WTC11 (cell line): ENCODE measurements at regions not wholly inside any gene's neighbourhood (a gene's known extent, or its start where the extent isn't known, plus 50 kb on each side); places are given as distances from the start of the nearest gene placed in this dataset.

Source experiments
- ATAC-seq: fragments of 200-7000 bp; cut with Tn5 transposase; 2 replicates; pipeline ENCODE4 v1.10.0; 2021; ENCODE audit warnings: mild to moderate bottlenecking, moderate library complexity
- CTCF ChIA-PET: fragments of 300-600 bp; sonication (Branson Sonifier 250); formaldehyde crosslinking; loops from one replicate; lab custom pipeline; 2021; ENCODE audit warnings: antibody characterized with exemption; lab: Charles Lee
- POLR2A ChIA-PET: fragments of 350-600 bp; sonication (Branson Sonifier 250); formaldehyde crosslinking; loops from one replicate; lab custom pipeline; 2021; ENCODE audit warnings: antibody characterized with exemption; lab: Charles Lee
- DNase-seq: peaks from one replicate; pipeline ENCODE4 v3.0.0; 2021; ENCODE audit warnings: low spot score
- H3K27ac Mint-ChIP-seq: 2 replicates; pipeline ENCODE4 v1.8.0; 2021; ENCODE audit warnings: mixed read lengths
- H3K27me3 Mint-ChIP-seq: 2 replicates; pipeline ENCODE4 v1.8.0; 2021; ENCODE audit warnings: low read depth, mild to moderate bottlenecking, moderate library complexity, mixed read lengths
- H3K36me3 Mint-ChIP-seq: 2 replicates; pipeline ENCODE4 v1.8.0; 2021; ENCODE audit warnings: mixed read lengths
- H3K4me1 Mint-ChIP-seq: 2 replicates; pipeline ENCODE4 v1.8.0; 2022; ENCODE audit warnings: mixed read lengths
- H3K4me3 Mint-ChIP-seq: 2 replicates; pipeline ENCODE4 v1.8.0; 2021; ENCODE audit warnings: mild to moderate bottlenecking, moderate library complexity, mixed read lengths
- H3K9me3 Mint-ChIP-seq: 2 replicates; pipeline ENCODE4 v1.8.0; 2021; ENCODE audit warnings: mixed read lengths
- EMX1 ChIP-seq: fragments of 250-450 bp; sonication (Bioruptor Pico); IDR thresholded peaks from 2 replicates; pipeline ENCODE4 v1.8.0; 2021; ENCODE audit warnings: mild to moderate bottlenecking
- ESRRA ChIP-seq: sonication (generic); formaldehyde crosslinking; IDR thresholded peaks from 2 replicates; pipeline ENCODE4 v1.8.1; 2022; ENCODE audit warnings: mild to moderate bottlenecking, missing genetic modification reagents, borderline replicate concordance
- GRHL2 ChIP-seq: fragments of 250-450 bp; sonication (Bioruptor Pico); IDR thresholded peaks from 2 replicates; pipeline ENCODE4 v1.8.0; 2022; ENCODE audit warnings: mild to moderate bottlenecking, moderate library complexity; ENCODE audit not compliant: insufficient replicate concordance, severe bottlenecking
- KAT7 ChIP-seq: sonication (generic); formaldehyde crosslinking; IDR thresholded peaks from 2 replicates; pipeline ENCODE4 v1.8.1; 2023; ENCODE audit warnings: missing genetic modification reagents, mild to moderate bottlenecking, borderline replicate concordance
- MYBL2 ChIP-seq: sonication (generic); formaldehyde crosslinking; IDR thresholded peaks from 2 replicates; pipeline ENCODE4 v1.8.1; 2023; ENCODE audit warnings: mild to moderate bottlenecking, moderate library complexity, missing genetic modification reagents
- NFATC4 ChIP-seq: fragments of 250-450 bp; sonication (Bioruptor Pico); IDR thresholded peaks from 2 replicates; pipeline ENCODE4 v1.9.0; 2021; ENCODE audit warnings: mild to moderate bottlenecking
- NFE2L1 ChIP-seq: sonication (generic); formaldehyde crosslinking; IDR thresholded peaks from 2 replicates; pipeline ENCODE4 v1.8.1; 2023; ENCODE audit warnings: missing genetic modification reagents
- RORB ChIP-seq: fragments of 250-450 bp; sonication (Bioruptor Pico); IDR thresholded peaks from 2 replicates; pipeline ENCODE4 v1.9.0; 2021; ENCODE audit warnings: mild to moderate bottlenecking
- SOX15 ChIP-seq: fragments of 250-450 bp; sonication (Bioruptor Pico); IDR thresholded peaks from 2 replicates; pipeline ENCODE4 v1.9.0; 2021; ENCODE audit warnings: mild to moderate bottlenecking
- SP1 ChIP-seq: sonication (generic); formaldehyde crosslinking; conservative IDR thresholded peaks from 2 replicates; pipeline ENCODE4 v1.8.1; 2022; ENCODE audit warnings: missing genetic modification reagents
- ZNF121 ChIP-seq: sonication (generic); formaldehyde crosslinking; IDR thresholded peaks from 2 replicates; pipeline ENCODE4 v1.8.0; 2023; ENCODE audit warnings: missing genetic modification reagents
- ZNF138 ChIP-seq: sonication (generic); formaldehyde crosslinking; conservative IDR thresholded peaks from 2 replicates; pipeline ENCODE4 v1.8.1; 2022; ENCODE audit warnings: mild to moderate bottlenecking, moderate library complexity, missing genetic modification reagents
- TF ChIP-seq, protein P1 (sequence below): fragments of 250-450 bp; sonication (Bioruptor Pico); IDR thresholded peaks from 2 replicates; pipeline ENCODE4 v2.1.2; 2022; ENCODE audit warnings: mild to moderate bottlenecking, moderate library complexity
- TF ChIP-seq, protein P2 (sequence below): fragments of 250-450 bp; sonication (Bioruptor Pico); conservative IDR thresholded peaks from 2 replicates; pipeline ENCODE4 v1.9.0; 2021; ENCODE audit warnings: mild to moderate bottlenecking
- TF ChIP-seq, protein P3 (sequence below): sonication (generic); formaldehyde crosslinking; IDR thresholded peaks from 2 replicates; pipeline ENCODE4 v1.8.0; 2023; ENCODE audit warnings: missing genetic modification reagents
- TF ChIP-seq, protein P4 (sequence below): sonication (generic); formaldehyde crosslinking; IDR thresholded peaks from 2 replicates; pipeline ENCODE4 v1.8.1; 2022; ENCODE audit warnings: mild to moderate bottlenecking, moderate library complexity, missing genetic modification reagents
- TF ChIP-seq, protein P5 (sequence below): fragments of 250-450 bp; sonication (Bioruptor Pico); IDR thresholded peaks from 2 replicates; pipeline ENCODE4 v1.9.0; 2021; ENCODE audit warnings: mild to moderate bottlenecking, borderline replicate concordance
- TF ChIP-seq, protein P6 (sequence below): sonication (generic); formaldehyde crosslinking; IDR thresholded peaks from 2 replicates; pipeline ENCODE4 v1.8.1; 2023; ENCODE audit warnings: mild to moderate bottlenecking, missing genetic modification reagents, moderate library complexity

DNA sequence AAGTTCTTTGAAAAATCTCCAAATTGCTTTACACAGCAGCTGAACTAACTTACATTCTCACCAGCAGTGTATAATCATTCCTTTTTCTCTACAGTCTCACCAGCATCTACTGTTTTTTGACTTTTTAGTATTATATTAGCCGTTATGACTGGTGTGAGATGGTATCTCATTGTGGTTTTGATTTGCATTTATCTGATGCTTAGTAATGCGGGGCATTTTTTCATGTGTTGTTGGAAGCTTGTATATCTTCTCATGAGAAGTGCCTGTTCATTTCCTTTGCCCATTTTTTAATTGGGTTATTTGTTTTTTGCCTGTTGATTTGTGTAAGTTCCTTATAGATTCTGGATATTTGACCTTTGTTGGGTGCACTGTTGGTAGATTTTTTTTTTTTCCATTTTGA is 931.7 kb downstream of the CENPC start:
- Mint-ChIP-seq H3K36me3 (peaks cover 25% of the 10 kb centered on the region), H3K27me3 (no peaks in the 10 kb centered on the region; the same call in 1 of the 2 replicates), H3K9me3 (peaks cover 56% of the 10 kb centered on the region), H3K4me3 (no peak overlapping the region), H3K27ac (no peak overlapping the region), H3K4me1 (peaks cover 6% of the 10 kb centered on the region; the same call in 1 of the 2 replicates)
- CTCF ChIA-PET = no interaction called here
- TF ChIP-seq, protein P1, sequence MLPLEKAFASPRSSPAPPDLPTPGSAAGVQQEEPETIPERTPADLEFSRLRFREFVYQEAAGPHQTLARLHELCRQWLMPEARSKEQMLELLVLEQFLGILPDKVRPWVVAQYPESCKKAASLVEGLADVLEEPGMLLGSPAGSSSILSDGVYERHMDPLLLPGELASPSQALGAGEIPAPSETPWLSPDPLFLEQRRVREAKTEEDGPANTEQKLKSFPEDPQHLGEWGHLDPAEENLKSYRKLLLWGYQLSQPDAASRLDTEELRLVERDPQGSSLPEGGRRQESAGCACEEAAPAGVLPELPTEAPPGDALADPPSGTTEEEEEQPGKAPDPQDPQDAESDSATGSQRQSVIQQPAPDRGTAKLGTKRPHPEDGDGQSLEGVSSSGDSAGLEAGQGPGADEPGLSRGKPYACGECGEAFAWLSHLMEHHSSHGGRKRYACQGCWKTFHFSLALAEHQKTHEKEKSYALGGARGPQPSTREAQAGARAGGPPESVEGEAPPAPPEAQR (CRISPR knock-in tag) = no peak
- POLR2A ChIA-PET = no interaction called here
- DNase-seq (no peak), ATAC-seq (no peak)

DNA sequence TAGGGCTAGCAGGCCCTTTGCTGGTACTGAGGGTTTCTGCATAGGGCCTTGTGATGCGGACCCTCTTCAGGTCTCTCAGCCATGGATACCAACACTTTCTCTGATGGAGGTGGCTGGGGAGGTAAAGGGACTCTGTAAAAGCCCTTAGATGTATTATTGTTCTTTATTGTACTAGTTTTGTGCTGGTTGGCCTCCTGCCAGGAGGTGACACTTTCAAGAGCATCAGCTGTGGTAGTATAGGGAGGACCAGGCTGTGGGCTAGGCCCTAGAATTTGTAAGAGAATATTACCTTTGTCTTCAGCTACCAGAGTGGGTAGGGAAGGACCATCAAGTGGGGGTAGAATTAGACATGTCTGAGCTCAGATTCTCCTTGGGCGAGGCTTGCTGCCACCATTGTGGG is 936.3 kb downstream of the CENPC start:
- no peak overlapping the region for H3K27ac Mint-ChIP-seq
- H3K36me3 Mint-ChIP-seq = peaks cover 5% of the 10 kb centered on the region; the same call in 1 of the 2 replicates
- ATAC-seq (no peak), DNase-seq (no peak)
- H3K4me1 Mint-ChIP-seq = peaks cover 11% of the 10 kb centered on the region
- H3K27me3 Mint-ChIP-seq = no peaks in the 10 kb centered on the region; the same call in 1 of the 2 replicates
- H3K4me3 Mint-ChIP-seq = no peak overlapping the region
- CTCF ChIA-PET = no interaction called here
- POLR2A ChIA-PET = no interaction called here
- H3K9me3 Mint-ChIP-seq = peaks cover 14% of the 10 kb centered on the region
- no peak for TF ChIP-seq ESRRA (CRISPR knock-in tag)
- no peak for TF ChIP-seq NFATC4
- TF ChIP-seq SP1 (CRISPR knock-in tag) = no peak
- TF ChIP-seq EMX1 (CRISPR knock-in tag) = no peak
- no peak for TF ChIP-seq RORB (CRISPR knock-in tag)
- TF ChIP-seq, protein P2, sequence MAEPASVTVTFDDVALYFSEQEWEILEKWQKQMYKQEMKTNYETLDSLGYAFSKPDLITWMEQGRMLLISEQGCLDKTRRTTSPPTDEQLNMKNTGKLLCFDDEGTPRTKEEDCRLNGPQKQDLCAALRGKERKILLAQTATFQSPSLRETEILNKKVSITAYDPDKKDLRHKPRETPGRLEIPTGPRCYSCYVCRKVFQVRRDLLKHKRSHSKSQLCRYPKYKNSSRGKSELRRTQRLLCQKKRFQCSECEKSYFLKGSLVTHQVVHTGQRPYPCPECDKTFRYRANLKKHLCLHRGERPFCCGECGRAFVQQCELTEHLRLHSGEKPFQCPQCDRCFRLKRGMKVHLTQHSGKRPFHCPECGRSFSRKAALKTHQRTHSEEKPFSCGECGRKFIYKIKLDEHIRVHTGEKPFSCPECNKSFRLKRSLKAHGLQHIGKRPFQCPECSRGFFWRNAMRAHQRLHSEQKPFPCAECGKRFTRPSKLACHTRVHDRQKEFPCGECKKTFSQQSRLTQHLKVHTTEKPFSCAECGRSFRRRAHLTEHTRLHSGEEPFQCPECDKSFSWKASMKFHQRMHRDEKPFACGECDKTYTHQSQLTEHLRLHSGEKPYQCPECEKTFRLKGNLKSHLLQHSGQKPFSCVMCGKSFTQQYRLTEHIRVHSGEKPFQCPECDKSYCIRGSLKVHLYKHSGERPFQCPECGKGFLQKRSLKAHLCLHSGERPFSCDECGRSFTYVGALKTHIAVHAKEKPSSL = no peak
- TF ChIP-seq NFE2L1 (CRISPR knock-in tag) = no peak
- no peak for TF ChIP-seq SOX15 (CRISPR knock-in tag)
- TF ChIP-seq, protein P3, sequence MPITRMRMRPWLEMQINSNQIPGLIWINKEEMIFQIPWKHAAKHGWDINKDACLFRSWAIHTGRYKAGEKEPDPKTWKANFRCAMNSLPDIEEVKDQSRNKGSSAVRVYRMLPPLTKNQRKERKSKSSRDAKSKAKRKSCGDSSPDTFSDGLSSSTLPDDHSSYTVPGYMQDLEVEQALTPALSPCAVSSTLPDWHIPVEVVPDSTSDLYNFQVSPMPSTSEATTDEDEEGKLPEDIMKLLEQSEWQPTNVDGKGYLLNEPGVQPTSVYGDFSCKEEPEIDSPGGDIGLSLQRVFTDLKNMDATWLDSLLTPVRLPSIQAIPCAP (CRISPR knock-in tag) = no peak
- TF ChIP-seq, protein P4, sequence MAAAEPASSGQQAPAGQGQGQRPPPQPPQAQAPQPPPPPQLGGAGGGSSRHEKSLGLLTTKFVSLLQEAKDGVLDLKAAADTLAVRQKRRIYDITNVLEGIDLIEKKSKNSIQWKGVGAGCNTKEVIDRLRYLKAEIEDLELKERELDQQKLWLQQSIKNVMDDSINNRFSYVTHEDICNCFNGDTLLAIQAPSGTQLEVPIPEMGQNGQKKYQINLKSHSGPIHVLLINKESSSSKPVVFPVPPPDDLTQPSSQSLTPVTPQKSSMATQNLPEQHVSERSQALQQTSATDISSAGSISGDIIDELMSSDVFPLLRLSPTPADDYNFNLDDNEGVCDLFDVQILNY = no peak
- TF ChIP-seq, protein P5, sequence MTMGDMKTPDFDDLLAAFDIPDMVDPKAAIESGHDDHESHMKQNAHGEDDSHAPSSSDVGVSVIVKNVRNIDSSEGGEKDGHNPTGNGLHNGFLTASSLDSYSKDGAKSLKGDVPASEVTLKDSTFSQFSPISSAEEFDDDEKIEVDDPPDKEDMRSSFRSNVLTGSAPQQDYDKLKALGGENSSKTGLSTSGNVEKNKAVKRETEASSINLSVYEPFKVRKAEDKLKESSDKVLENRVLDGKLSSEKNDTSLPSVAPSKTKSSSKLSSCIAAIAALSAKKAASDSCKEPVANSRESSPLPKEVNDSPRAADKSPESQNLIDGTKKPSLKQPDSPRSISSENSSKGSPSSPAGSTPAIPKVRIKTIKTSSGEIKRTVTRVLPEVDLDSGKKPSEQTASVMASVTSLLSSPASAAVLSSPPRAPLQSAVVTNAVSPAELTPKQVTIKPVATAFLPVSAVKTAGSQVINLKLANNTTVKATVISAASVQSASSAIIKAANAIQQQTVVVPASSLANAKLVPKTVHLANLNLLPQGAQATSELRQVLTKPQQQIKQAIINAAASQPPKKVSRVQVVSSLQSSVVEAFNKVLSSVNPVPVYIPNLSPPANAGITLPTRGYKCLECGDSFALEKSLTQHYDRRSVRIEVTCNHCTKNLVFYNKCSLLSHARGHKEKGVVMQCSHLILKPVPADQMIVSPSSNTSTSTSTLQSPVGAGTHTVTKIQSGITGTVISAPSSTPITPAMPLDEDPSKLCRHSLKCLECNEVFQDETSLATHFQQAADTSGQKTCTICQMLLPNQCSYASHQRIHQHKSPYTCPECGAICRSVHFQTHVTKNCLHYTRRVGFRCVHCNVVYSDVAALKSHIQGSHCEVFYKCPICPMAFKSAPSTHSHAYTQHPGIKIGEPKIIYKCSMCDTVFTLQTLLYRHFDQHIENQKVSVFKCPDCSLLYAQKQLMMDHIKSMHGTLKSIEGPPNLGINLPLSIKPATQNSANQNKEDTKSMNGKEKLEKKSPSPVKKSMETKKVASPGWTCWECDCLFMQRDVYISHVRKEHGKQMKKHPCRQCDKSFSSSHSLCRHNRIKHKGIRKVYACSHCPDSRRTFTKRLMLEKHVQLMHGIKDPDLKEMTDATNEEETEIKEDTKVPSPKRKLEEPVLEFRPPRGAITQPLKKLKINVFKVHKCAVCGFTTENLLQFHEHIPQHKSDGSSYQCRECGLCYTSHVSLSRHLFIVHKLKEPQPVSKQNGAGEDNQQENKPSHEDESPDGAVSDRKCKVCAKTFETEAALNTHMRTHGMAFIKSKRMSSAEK = no peak
- TF ChIP-seq KAT7 (CRISPR knock-in tag) = no peak
- TF ChIP-seq MYBL2 (CRISPR knock-in tag) = no peak
- TF ChIP-seq ZNF138 (CRISPR knock-in tag) = no peak
- TF ChIP-seq, protein P6, sequence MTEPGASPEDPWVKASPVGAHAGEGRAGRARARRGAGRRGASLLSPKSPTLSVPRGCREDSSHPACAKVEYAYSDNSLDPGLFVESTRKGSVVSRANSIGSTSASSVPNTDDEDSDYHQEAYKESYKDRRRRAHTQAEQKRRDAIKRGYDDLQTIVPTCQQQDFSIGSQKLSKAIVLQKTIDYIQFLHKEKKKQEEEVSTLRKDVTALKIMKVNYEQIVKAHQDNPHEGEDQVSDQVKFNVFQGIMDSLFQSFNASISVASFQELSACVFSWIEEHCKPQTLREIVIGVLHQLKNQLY = no peak
- TF ChIP-seq GRHL2 (CRISPR knock-in tag) = no peak
- TF ChIP-seq ZNF121 = no peak
